Mesothelial cell of epicardium (in vitro differentiated cells): ENCODE measurements at regions not wholly inside any gene's neighbourhood (a gene's known extent, or its start where the extent isn't known, plus 50 kb on each side); places are given as distances from the start of the nearest gene placed in this dataset.
"Not testable (repeated sequence)": the region's sequence is repeated elsewhere in the genome, so short reads cannot be mapped to it uniquely, and the experiment has no call there.

Experiments used
- DNase-seq, 2 experiments: peaks; one replicate each; pipeline ENCODE4 v3.0.0; 2021; ENCODE audit warnings: low spot score in 2 of 2; ENCODE audit not compliant: unreplicated experiment in 2 of 2
- H3K27ac Mint-ChIP-seq: 2 replicates; pipeline ENCODE4 v1.8.0; 2021; ENCODE audit warnings: mixed read lengths
- H3K27me3 Mint-ChIP-seq: 2 replicates; pipeline ENCODE4 v1.8.0; 2021; ENCODE audit warnings: low read depth, mixed read lengths
- H3K36me3 Mint-ChIP-seq: 2 replicates; pipeline ENCODE4 v1.8.0; 2021; ENCODE audit warnings: mixed read lengths
- H3K4me1 Mint-ChIP-seq: 2 replicates; pipeline ENCODE4 v1.8.0; 2021; ENCODE audit warnings: mixed read lengths
- H3K4me3 Mint-ChIP-seq: 2 replicates; pipeline ENCODE4 v1.8.0; 2021; ENCODE audit warnings: mild to moderate bottlenecking, moderate library complexity, mixed read lengths
- H3K9me3 Mint-ChIP-seq: 2 replicates; pipeline ENCODE4 v1.8.0; 2021; ENCODE audit warnings: mixed read lengths
- TF ChIP-seq, protein P1 (sequence below): fragments of 200-600 bp; sonication (generic); IDR thresholded peaks from one replicate; pipeline ENCODE4 v1.5.0; 2021; ENCODE audit warnings: antibody characterized with exemption; ENCODE audit not compliant: unreplicated experiment

DNA sequence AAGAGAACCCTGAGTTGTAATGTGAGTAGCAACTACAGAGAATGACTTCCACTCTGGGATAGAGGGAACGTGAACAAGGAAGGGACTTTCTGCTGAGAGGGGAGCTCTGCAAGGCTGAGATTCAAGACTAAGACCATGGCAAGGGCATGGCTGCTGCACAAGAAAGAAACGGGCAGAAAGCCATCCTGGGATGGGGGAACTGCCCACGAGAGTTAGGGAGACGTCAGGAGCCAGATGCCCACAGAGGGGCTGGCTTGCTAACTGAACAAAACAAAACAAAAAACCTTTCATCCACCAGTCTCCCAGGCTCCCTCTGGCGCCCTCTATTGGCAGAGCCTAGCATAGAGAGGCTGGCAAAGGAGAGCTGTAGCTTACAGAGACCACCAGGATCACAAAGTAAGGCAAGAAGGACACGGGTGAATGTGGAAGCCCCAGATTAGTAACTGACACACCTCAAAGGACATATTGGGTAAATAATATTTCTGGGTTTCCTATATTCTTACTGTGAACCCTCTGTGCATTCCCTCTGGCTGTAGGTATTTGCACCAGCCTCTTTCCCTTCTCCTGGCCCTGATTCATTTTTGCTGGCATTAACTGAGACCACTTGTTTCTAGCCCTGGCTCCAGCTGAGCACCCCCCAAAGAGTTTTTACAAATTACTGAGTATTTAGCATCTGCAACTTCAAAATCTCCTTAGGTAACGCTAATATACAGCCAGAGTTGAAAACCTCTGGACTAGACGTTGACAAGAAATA lies 338.3 kb downstream of the EMP1 start:
- DNase-seq: peak; percentile 56 to 87

DNA sequence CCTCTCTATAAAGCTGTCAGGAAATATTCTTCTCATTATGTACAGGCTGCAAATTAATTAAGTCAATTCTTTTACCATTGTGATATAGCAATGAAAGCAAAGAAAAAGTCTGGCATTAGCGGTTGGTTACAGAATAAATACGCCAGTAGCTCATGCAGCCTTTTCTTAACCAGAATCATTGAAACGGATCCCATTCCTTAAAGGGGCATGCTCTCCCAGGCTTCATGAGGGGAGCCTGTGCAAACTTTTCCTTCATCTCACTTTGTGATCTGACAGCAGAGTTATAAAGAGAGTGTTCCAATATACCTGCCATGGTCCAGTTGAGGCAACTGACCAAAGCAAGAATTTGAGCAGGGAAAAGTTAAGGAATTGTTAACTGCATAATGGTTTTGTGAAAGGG lies 337.7 kb downstream of the EMP1 start:
- Mint-ChIP-seq H3K4me1 (peaks cover 12% of the 10 kb centered on the region), H3K36me3 (no peaks in the 10 kb centered on the region), H3K4me3 (peak overlapping the region; percentile 15), H3K9me3 (no peaks in the 10 kb centered on the region), H3K27me3 (no peaks in the 10 kb centered on the region), H3K27ac (no peak overlapping the region)
- no peak for DNase-seq
- TF ChIP-seq, protein P1, sequence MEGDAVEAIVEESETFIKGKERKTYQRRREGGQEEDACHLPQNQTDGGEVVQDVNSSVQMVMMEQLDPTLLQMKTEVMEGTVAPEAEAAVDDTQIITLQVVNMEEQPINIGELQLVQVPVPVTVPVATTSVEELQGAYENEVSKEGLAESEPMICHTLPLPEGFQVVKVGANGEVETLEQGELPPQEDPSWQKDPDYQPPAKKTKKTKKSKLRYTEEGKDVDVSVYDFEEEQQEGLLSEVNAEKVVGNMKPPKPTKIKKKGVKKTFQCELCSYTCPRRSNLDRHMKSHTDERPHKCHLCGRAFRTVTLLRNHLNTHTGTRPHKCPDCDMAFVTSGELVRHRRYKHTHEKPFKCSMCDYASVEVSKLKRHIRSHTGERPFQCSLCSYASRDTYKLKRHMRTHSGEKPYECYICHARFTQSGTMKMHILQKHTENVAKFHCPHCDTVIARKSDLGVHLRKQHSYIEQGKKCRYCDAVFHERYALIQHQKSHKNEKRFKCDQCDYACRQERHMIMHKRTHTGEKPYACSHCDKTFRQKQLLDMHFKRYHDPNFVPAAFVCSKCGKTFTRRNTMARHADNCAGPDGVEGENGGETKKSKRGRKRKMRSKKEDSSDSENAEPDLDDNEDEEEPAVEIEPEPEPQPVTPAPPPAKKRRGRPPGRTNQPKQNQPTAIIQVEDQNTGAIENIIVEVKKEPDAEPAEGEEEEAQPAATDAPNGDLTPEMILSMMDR: no peak

More for the DNA sequence above, 338.3 kb downstream of the EMP1 start:
- peaks cover 12% of the 10 kb centered on the region for H3K4me1 Mint-ChIP-seq
- H3K27me3 Mint-ChIP-seq: no peaks in the 10 kb centered on the region
- H3K9me3 Mint-ChIP-seq: no peaks in the 10 kb centered on the region
- no peak overlapping the region for H3K27ac Mint-ChIP-seq
- H3K4me3 Mint-ChIP-seq: peak overlapping the region; percentile 15
- no peaks in the 10 kb centered on the region for H3K36me3 Mint-ChIP-seq
- TF ChIP-seq, protein P1: peak; percentile 82

DNA sequence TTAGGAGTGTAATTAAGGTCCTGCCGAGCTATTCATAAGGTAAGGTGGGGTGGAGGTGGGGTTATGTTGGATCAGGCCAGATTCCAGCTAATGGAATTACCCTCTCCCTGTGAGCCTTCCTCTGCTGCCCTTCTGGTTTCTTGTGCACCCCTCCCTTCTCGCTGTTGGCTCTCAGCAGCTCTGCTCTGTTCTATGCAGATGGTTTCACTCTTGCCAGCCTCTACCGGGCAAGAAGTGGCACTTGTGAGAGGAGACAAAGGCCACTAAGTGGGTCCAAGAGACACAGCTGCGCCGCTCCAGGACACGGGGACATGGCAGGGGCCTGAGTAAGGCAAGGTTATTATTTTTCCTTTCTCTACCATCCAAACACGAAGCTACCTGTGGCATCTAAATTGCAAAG lies 334.4 kb downstream of the EMP1 start:
- Mint-ChIP-seq H3K4me1 (peaks cover 4% of the 10 kb centered on the region), H3K27ac (no peak overlapping the region), H3K4me3 (no peak overlapping the region), H3K9me3 (no peaks in the 10 kb centered on the region), H3K36me3 (no peaks in the 10 kb centered on the region), H3K27me3 (no peaks in the 10 kb centered on the region)
- no peak for DNase-seq
- TF ChIP-seq, protein P1: no peak

DNA sequence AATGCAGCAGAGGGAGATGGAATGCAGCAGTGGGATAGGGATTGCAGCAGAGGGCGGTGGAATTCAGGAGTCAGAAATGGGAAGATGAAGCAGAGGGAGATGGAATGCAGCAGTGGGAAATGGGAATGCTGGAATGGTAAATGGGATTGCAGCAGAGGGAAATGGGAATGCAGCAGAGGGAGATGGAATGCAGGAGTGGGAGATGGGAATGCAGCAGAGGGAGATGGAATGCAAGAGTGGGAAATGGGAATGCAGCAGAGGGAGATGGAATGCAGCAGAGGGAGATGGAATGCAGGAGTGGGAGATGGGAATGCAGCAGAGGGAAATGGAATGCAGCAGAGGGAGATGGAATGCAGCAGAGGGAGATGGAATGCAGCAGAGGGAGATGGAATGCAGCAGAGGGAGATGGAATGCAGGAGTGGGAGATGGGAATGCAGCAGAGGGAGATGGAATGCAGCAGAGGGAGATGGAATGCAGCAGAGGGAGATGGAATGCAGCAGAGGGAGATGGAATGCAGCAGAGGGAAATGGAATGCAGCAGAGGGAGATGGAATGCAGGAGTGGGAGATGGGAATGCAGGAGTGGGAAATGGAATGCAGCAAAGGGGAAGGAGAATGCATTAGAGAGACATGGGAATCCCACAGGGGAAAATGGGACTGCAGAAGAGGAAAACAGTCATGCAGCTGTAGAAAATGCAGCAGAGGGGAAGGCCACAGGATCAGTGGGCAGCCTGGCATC lies 329.8 kb downstream of the EMP1 start:
- not testable (repeated sequence) for H3K36me3 Mint-ChIP-seq, DNase-seq, H3K9me3 Mint-ChIP-seq, H3K27ac Mint-ChIP-seq, H3K4me3 Mint-ChIP-seq, H3K27me3 Mint-ChIP-seq, H3K4me1 Mint-ChIP-seq

DNA sequence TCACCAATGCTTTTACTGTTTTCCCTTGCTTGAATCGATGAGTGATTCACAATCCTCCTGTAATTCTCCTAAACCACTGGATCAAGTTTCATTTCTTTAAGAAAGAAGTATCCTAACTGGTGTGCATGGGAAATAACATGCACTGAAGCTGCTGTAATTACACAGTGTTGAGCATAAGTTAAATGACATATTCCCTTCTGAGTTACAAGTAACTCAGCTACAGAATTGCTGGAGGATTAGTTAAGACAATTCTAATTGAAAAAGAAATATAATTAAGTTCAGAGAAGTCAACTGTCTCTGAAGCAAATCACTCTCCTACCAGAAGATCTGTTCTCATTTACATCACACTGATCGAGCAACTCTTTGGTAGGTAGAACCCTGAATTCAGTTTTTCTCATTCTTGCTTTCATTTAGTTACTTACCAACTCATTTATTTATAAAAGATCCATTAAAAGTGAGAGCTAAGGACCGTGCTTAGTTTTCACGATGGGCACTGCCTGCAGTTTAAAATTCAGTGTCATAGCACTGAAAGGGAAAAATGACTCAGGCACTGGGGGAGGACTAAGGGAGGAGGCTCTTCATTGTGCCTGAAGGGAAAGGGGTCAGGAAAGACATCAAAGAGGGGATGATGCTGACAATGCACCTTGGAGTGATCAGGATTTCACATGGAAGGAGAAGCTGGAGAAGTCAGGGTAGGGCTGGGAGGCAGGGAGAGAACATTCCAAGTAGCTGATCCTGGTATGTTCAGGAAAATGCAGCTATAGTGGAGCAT lies 327.2 kb downstream of the EMP1 start:
- peaks cover 27% of the 10 kb centered on the region for H3K9me3 Mint-ChIP-seq
- no peaks in the 10 kb centered on the region for H3K36me3 Mint-ChIP-seq
- DNase-seq: no peak
- TF ChIP-seq, protein P1: no peak
- H3K4me1 Mint-ChIP-seq: no peaks in the 10 kb centered on the region
- no peaks in the 10 kb centered on the region for H3K27me3 Mint-ChIP-seq
- H3K4me3 Mint-ChIP-seq: no peak overlapping the region
- H3K27ac Mint-ChIP-seq: no peak overlapping the region

DNA sequence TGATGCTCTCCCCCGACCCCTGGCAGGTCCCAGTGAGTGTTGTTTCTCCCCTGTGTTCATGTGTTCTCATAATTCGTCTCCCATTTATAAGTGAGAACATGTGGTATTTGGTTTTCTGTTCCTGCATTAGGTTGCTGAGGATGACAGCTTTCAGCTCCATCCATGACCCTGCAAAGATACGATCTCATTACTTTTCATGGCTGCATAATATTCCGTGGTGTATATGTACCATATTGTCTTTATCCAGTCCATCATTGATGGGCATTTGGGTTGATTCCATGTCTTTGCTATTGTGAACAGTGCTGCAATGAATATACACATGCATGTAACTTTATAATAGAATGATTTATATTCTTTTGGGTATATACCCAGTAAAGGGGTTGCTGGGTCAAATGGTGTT lies 321.5 kb downstream of the EMP1 start:
- not testable (repeated sequence) for H3K36me3 Mint-ChIP-seq, H3K4me3 Mint-ChIP-seq, DNase-seq, H3K27ac Mint-ChIP-seq, H3K27me3 Mint-ChIP-seq, H3K4me1 Mint-ChIP-seq
- peaks cover 66% of the 10 kb centered on the region for H3K9me3 Mint-ChIP-seq
